Colonic mucosa (tissue), 4 donors: ENCODE measurements at regions not wholly inside any gene's neighbourhood (a gene's known extent, or its start where the extent isn't known, plus 50 kb on each side); places are given as distances from the start of the nearest gene placed in this dataset.

Source experiments
- DNase-seq: peaks from one replicate; pipeline ENCODE4 v3.0.0-alpha.2; 2020
- H3K27ac ChIP-seq: fragments of 200-600 bp; one replicate; pipeline ENCODE4 v1.8.0; 2021
- H3K27me3 ChIP-seq: fragments of 200-600 bp; one replicate; pipeline ENCODE4 v1.8.0; 2021
- H3K36me3 ChIP-seq: fragments of 200-600 bp; one replicate; pipeline ENCODE4 v1.8.0; 2021
- H3K4me1 ChIP-seq: fragments of 200-600 bp; one replicate; pipeline ENCODE4 v1.8.0; 2021; ENCODE audit warnings: mild to moderate bottlenecking
- H3K4me3 ChIP-seq: fragments of 200-600 bp; one replicate; pipeline ENCODE4 v1.8.0; 2021
- H3K9ac ChIP-seq, 2 donors: one replicate each; pipeline ENCODE4 v1.7.0; 2013; ENCODE audit warnings: control low read depth in 2 of 2, low read depth in 2 of 2, low read length in 2 of 2
- H3K9me3 ChIP-seq: fragments of 200-600 bp; one replicate; pipeline ENCODE4 v1.8.0; 2021
- CTCF ChIP-seq: fragments of 200-600 bp; IDR thresholded peaks from one replicate; pipeline ENCODE4 v1.8.0; 2022; ENCODE audit warnings: antibody characterized with exemption, mild to moderate bottlenecking
- intact Hi-C: fragments of 100-400 bp; cut with DNase I; formaldehyde crosslinking; loops from one replicate; pipeline ENCODE4 v1.14.1; 2022
- donor health status: healthy.
- donor health status: DM: no; HTN: no; CAD: no.
- donor health status: DM: no; HTN: no; CAD: no.

GRCh38 chr12:84507956-84508850 is 404.4 kb downstream of the SLC6A15 start:
- H3K4me1 ChIP-seq: no peaks in the 10 kb centered on the region
- no peak overlapping the region for H3K27ac ChIP-seq
- intact Hi-C loops: loop anchor here (10.0 kb wide), 1 partner anchor 1983 kb away; no protein-coding TSS in a partner anchor
- peak; percentile 21 for DNase-seq
- TF ChIP-seq CTCF: no peak
- no peaks in the 10 kb centered on the region for H3K9me3 ChIP-seq
- H3K9ac ChIP-seq: no peak overlapping the region
- H3K27me3 ChIP-seq: no peaks in the 10 kb centered on the region
- H3K4me3 ChIP-seq: no peak overlapping the region
- no peaks in the 10 kb centered on the region for H3K36me3 ChIP-seq

- intact Hi-C loops: loop anchor here (10.0 kb wide), 1 partner anchor 1981 kb away; no protein-coding TSS in a partner anchor
- Histone ChIP-seq H3K27ac (no peak overlapping the region), H3K9ac (no peak overlapping the region), H3K9me3 (no peaks in the 10 kb centered on the region), H3K4me3 (no peak overlapping the region), H3K27me3 (no peaks in the 10 kb centered on the region), H3K4me1 (no peaks in the 10 kb centered on the region), H3K36me3 (no peaks in the 10 kb centered on the region)
- DNase-seq: no peak
- no peak for TF ChIP-seq CTCF
Observed at GRCh38 chr12:84506282-84506681, 406.3 kb downstream of the SLC6A15 start.

DNA sequence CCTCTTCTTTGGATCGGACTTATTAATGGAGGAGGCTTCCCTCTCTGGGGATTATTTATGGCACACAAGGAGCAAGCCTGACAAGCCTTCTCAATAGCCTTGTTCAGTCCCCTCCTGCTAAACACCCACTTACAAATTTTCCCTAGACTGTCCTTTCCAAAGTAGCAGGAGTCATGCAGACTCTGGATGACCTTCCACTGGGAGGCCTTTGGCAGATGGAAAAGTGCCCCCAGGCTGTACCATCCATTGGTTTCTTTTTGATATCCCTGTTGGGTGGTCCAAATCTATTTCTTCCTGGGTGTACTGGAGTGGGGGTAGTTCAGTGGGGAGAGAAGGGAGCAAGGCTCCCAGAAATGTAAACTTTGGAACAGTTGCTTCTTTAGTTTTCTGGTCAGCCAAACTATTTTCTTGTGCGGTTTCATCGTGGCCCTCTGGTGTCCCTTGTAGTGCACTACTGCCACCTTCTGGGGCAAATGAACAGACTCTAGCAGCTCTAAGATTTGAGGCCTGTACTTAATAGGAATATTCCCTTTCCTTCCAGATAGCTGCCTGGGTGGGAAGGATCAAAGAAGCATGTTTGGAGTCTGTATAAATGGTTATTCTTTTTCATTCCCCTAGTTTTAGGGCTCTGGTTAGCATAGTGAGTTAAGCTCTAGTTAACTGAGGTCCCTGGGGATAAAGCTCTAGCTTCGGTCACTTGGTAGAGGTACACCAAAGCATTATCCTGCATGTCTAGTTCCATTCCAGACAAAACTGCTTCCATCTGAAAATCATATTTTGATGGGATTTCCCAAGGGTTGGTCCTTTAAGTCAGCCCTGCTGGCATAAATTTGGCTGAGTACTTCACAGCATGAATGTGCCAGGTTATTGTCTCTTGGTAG is 409.5 kb downstream of the SLC6A15 start:
- no peak overlapping the region for H3K9ac ChIP-seq
- DNase-seq: peak; percentile 42
- no peak overlapping the region for H3K4me3 ChIP-seq
- TF ChIP-seq CTCF: peak; percentile 61
- intact Hi-C loops: loop anchor here (10.0 kb wide), 1 partner anchor 1978 kb away; no protein-coding TSS in a partner anchor
- no peaks in the 10 kb centered on the region for H3K4me1 ChIP-seq
- no peak overlapping the region for H3K27ac ChIP-seq
- H3K27me3 ChIP-seq: no peaks in the 10 kb centered on the region
- no peaks in the 10 kb centered on the region for H3K36me3 ChIP-seq
- no peaks in the 10 kb centered on the region for H3K9me3 ChIP-seq

DNA sequence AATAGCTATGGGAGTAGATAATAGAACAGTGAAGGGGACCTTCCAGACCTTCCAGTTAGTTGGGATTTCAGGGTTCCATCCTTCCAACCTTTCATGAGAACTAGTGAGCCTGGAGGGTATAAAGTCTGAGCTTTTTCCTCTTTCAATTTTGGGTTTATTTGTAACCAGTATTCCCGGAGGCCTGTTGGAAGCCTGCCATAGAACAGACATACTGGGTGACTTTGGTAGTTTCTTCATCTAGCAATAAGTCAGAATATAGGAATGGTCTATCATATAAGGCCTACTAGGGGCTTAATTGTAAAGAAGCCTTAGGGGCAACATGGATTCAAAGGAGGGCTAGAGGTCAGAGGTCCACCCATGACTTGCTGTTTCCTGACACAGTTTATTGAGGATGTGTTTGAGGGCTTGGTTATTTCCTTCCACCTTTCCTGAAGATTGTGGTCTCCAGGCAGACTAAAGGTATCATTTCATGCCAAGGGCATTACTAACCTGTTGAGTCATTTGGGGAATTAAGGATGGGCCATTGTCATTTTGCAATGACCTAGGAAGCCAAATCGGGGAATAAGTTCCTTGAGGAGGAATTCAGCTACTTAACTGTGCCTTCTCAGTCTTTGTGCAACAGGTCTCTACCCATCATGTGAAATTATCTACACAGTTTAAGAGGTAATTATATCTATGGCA is 410.3 kb downstream of the SLC6A15 start:
- intact Hi-C loops: loop anchor here (10.0 kb wide), 1 partner anchor 1978 kb away; no protein-coding TSS in a partner anchor
- Histone ChIP-seq H3K27ac (no peak overlapping the region), H3K9ac (no peak overlapping the region), H3K4me3 (no peak overlapping the region), H3K27me3 (no peaks in the 10 kb centered on the region), H3K4me1 (no peaks in the 10 kb centered on the region), H3K36me3 (no peaks in the 10 kb centered on the region), H3K9me3 (no peaks in the 10 kb centered on the region)
- TF ChIP-seq CTCF: no peak
- no peak for DNase-seq

GRCh38 chr12:84497819-84498218 is 414.8 kb downstream of the SLC6A15 start:
- no peak for TF ChIP-seq CTCF
- no peaks in the 10 kb centered on the region for H3K4me1 ChIP-seq
- no peaks in the 10 kb centered on the region for H3K36me3 ChIP-seq
- no peak overlapping the region for H3K4me3 ChIP-seq
- no peak for DNase-seq
- no peak overlapping the region for H3K27ac ChIP-seq
- H3K9ac ChIP-seq: no peak overlapping the region
- intact Hi-C loops: no loop called here
- H3K27me3 ChIP-seq: no peaks in the 10 kb centered on the region
- H3K9me3 ChIP-seq: no peaks in the 10 kb centered on the region
